ENCODE measurements at regions not wholly inside any gene's neighbourhood (a gene's known extent, or its start where the extent isn't known, plus 50 kb on each side); places are given as distances from the start of the nearest gene placed in this dataset.

- WGBS (ENCODE audit: insufficient coverage, insufficient replicate concordance, low lambda C conversion rate, missing lambda C conversion rate) = 2% methylated on average over 2 of the region's 2 CpGs
- ChIA-PET CTCF (no interaction called here), SMC1A (ENCODE audit: uncharacterized antibody, unreplicated experiment) (no interaction called here), RAD21 (ENCODE audit: unreplicated experiment) (no interaction called here), POLR2A (no interaction called here)
- TF ChIP-seq IRF5 (IDR thresholded peaks at IDR 0.05; ENCODE audit: borderline replicate concordance) (no peak), RCOR1 (conservative IDR thresholded peaks at IDR 0.05; ENCODE audit: low read depth, low read length) (no peak), JUNB (IDR thresholded peaks at IDR 0.05) (no peak), HDGF (IDR thresholded peaks at IDR 0.05) (no peak)
- DNase-seq (ENCODE audit: low read depth, low spot score) (no peak), FAIRE-seq (no peak), ATAC-seq (no peak)
- Histone ChIP-seq H3K4me3 (no peak overlapping the region), H3K9ac (ENCODE audit: control insufficient read depth, insufficient read depth, low read length) (no peak overlapping the region), H3K4me1 (ENCODE audit: control insufficient read depth, insufficient read depth, low read length) (no peaks in the 10 kb centered on the region), H3K79me2 (ENCODE audit: control insufficient read depth, insufficient read depth, low read length) (no peaks in the 10 kb centered on the region), H3K9me3 (replicated peaks; ENCODE audit: control insufficient read depth, insufficient read depth, low read length) (no peaks in the 10 kb centered on the region), H3K36me3 (ENCODE audit: control insufficient read depth in 2 of 2, insufficient read depth in 2 of 2, low read length in 1 of 2) (no peaks in the 10 kb centered on the region), H4K20me1 (ENCODE audit: control insufficient read depth, insufficient read depth) (no peaks in the 10 kb centered on the region), H2AFZ (ENCODE audit: control insufficient read depth, low read depth, low read length) (no peak overlapping the region), H3K4me2 (ENCODE audit: control insufficient read depth, insufficient read depth) (no peak overlapping the region), H3K27ac (ENCODE audit: control insufficient read depth, insufficient read depth) (no peak overlapping the region), H3K27me3 (replicated peaks in 1 of 2; ENCODE audit: control insufficient read depth in 2 of 2, insufficient read depth in 2 of 2, low read length in 1 of 2) (no peaks in the 10 kb centered on the region)
- no TSS peak for BruUV-seq (replicated peaks)
- intact Hi-C loops (cut with micrococcal nuclease; ENCODE audit: unreplicated experiment) (no loop called here), in situ Hi-C loops (cut with MboI) (no loop called here)
Observed at GRCh38 chr18:29373000-29373399, 1196.1 kb upstream of the CDH2 start.

GRCh38 chr18:29361843-29362242, 1184.9 kb upstream of the CDH2 start:
- Histone ChIP-seq H3K27ac (ENCODE audit: control insufficient read depth, insufficient read depth) (no peak overlapping the region), H3K36me3 (ENCODE audit: control insufficient read depth in 2 of 2, insufficient read depth in 2 of 2, low read length in 1 of 2) (no peaks in the 10 kb centered on the region), H3K79me2 (ENCODE audit: control insufficient read depth, insufficient read depth, low read length) (no peaks in the 10 kb centered on the region), H4K20me1 (ENCODE audit: control insufficient read depth, insufficient read depth) (no peaks in the 10 kb centered on the region), H3K4me3 (no peak overlapping the region), H3K9me3 (replicated peaks; ENCODE audit: control insufficient read depth, insufficient read depth, low read length) (no peaks in the 10 kb centered on the region), H3K9ac (ENCODE audit: control insufficient read depth, insufficient read depth, low read length) (no peak overlapping the region), H2AFZ (ENCODE audit: control insufficient read depth, low read depth, low read length) (no peak overlapping the region), H3K27me3 (replicated peaks in 1 of 2; ENCODE audit: control insufficient read depth in 2 of 2, insufficient read depth in 2 of 2, low read length in 1 of 2) (no peaks in the 10 kb centered on the region), H3K4me2 (ENCODE audit: control insufficient read depth, insufficient read depth) (no peak overlapping the region), H3K4me1 (ENCODE audit: control insufficient read depth, insufficient read depth, low read length) (no peaks in the 10 kb centered on the region)
- intact Hi-C loops (cut with micrococcal nuclease; ENCODE audit: unreplicated experiment) (no loop called here), in situ Hi-C loops (cut with MboI) (no loop called here)
- ATAC-seq = no peak
- ChIA-PET SMC1A (ENCODE audit: uncharacterized antibody, unreplicated experiment) (no interaction called here), POLR2A (no interaction called here), CTCF (no interaction called here), RAD21 (ENCODE audit: unreplicated experiment) (no interaction called here)
- no peak for DNase-seq (ENCODE audit: low read depth, low spot score)
- WGBS (ENCODE audit: insufficient coverage, insufficient replicate concordance, low lambda C conversion rate, missing lambda C conversion rate) = 73% methylated on average over 15 of the region's 15 CpGs
- no TSS peak for BruUV-seq (replicated peaks)
- FAIRE-seq = no peak
- TF ChIP-seq SREBF1 (IDR thresholded peaks at IDR 0.05; ENCODE audit: low read length) (no peak), ZBTB4 (CRISPR knock-in tag; IDR thresholded peaks at IDR 0.05) (no peak), NRF1 (conservative IDR thresholded peaks at IDR 0.05; ENCODE audit: low read depth, low read length) (no peak), CTCF (IDR thresholded peaks at IDR 0.05 in 2 of 3, conservative IDR thresholded peaks at IDR 0.05 in 1 of 3; ENCODE audit: control insufficient read depth in 2 of 3, extremely low read depth in 1 of 3, insufficient read depth in 1 of 3, low read depth in 3 of 3, low read length in 3 of 3) (no peak), SIN3A (IDR thresholded peaks at IDR 0.05; ENCODE audit: low read depth, low read length) (no peak), HSF1 (IDR thresholded peaks at IDR 0.05; ENCODE audit: low read depth, low read length) (no peak)
